Upper lobe of right lung (tissue), 1 donor: ENCODE measurements at regions not wholly inside any gene's neighbourhood (a gene's known extent, or its start where the extent isn't known, plus 50 kb on each side); places are given as distances from the start of the nearest gene placed in this dataset.
"Not testable (repeated sequence)": the region's sequence is repeated elsewhere in the genome, so short reads cannot be mapped to it uniquely, and the experiment has no call there.

Experiments
- ATAC-seq: fragments of 200-7000 bp; cut with Tn5 transposase; one replicate; pipeline ENCODE4 v1.9.1; 2020; ENCODE audit warnings: mild to moderate bottlenecking, moderate library complexity
- DNase-seq: peaks from one replicate; pipeline ENCODE4 v3.0.0-alpha.2; 2020
- H3K27ac ChIP-seq: fragments of 200-600 bp; one replicate; pipeline ENCODE4 v1.8.0; 2022
- H3K27me3 ChIP-seq: fragments of 200-600 bp; one replicate; pipeline ENCODE4 v1.8.0; 2022; ENCODE audit warnings: mild to moderate bottlenecking
- H3K36me3 ChIP-seq: fragments of 200-600 bp; one replicate; pipeline ENCODE4 v1.8.0; 2022
- H3K4me1 ChIP-seq: fragments of 200-600 bp; one replicate; pipeline ENCODE4 v1.8.0; 2022
- H3K4me3 ChIP-seq: fragments of 200-600 bp; one replicate; pipeline ENCODE4 v1.8.0; 2022; ENCODE audit warnings: mild to moderate bottlenecking
- H3K9me3 ChIP-seq: fragments of 200-600 bp; one replicate; pipeline ENCODE4 v1.8.0; 2022
- intact Hi-C: fragments of 100-400 bp; cut with DNase I; formaldehyde crosslinking; loops from one replicate; pipeline ENCODE4 v1.11.0; 2022
- TF ChIP-seq, protein P1 (sequence below): fragments of 200-600 bp; IDR thresholded peaks from one replicate; pipeline ENCODE4 v1.8.0; 2022; ENCODE audit warnings: antibody characterized with exemption
- donor health status: DM: no; HTN: yes; CAD: no; lungs with severe emphysema.

DNA sequence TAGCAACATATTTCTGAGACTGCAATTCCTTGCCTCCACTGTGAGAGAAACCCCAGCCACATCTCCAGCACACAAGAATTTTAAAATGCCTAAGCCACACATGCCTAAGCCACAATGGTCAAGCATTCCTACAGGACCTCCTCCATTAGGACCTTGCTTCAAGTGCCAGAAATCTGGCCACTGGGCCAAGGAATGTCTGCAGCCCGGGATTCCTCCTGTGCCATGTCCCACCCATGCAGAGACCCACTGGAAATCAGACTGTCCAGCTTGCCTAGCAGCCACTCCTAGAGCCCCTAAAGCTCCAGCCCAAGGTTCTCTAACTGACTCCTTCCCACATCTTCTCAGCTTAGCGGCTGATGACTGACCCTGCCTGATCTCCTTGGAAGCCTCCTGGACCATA is 117.5 kb downstream of the AHR start:
- intact Hi-C loops, result no loop called here
- TF ChIP-seq, protein P1, sequence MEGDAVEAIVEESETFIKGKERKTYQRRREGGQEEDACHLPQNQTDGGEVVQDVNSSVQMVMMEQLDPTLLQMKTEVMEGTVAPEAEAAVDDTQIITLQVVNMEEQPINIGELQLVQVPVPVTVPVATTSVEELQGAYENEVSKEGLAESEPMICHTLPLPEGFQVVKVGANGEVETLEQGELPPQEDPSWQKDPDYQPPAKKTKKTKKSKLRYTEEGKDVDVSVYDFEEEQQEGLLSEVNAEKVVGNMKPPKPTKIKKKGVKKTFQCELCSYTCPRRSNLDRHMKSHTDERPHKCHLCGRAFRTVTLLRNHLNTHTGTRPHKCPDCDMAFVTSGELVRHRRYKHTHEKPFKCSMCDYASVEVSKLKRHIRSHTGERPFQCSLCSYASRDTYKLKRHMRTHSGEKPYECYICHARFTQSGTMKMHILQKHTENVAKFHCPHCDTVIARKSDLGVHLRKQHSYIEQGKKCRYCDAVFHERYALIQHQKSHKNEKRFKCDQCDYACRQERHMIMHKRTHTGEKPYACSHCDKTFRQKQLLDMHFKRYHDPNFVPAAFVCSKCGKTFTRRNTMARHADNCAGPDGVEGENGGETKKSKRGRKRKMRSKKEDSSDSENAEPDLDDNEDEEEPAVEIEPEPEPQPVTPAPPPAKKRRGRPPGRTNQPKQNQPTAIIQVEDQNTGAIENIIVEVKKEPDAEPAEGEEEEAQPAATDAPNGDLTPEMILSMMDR, result no peak
- no peak overlapping the region for H3K27ac ChIP-seq

GRCh38 chr7:17420308-17421015 is 122.0 kb downstream of the AHR start:
- intact Hi-C loops, H3K27ac ChIP-seq, H3K9me3 ChIP-seq: not testable (repeated sequence)

More for the DNA sequence above, 117.5 kb downstream of the AHR start:
- Histone ChIP-seq H3K4me3 (no peak overlapping the region), H3K9me3 (no peaks in the 10 kb centered on the region), H3K27me3 (no peaks in the 10 kb centered on the region), H3K36me3 (no peaks in the 10 kb centered on the region), H3K4me1 (no peaks in the 10 kb centered on the region)
- no peak for ATAC-seq
- DNase-seq, result no peak

GRCh38 chr7:17421941-17422340 is 123.5 kb downstream of the AHR start:
- Histone ChIP-seq H3K4me1 (no peaks in the 10 kb centered on the region), H3K4me3 (no peak overlapping the region), H3K9me3 (no peaks in the 10 kb centered on the region), H3K36me3 (no peaks in the 10 kb centered on the region), H3K27ac (no peak overlapping the region), H3K27me3 (no peaks in the 10 kb centered on the region)
- TF ChIP-seq, protein P1, result no peak
- ATAC-seq (no peak), DNase-seq (no peak)
- intact Hi-C loops, result no loop called here

More at GRCh38 chr7:17420308-17421015, 122.0 kb downstream of the AHR start:
- not testable (repeated sequence) for H3K36me3 ChIP-seq, DNase-seq, H3K4me3 ChIP-seq, H3K4me1 ChIP-seq, H3K27me3 ChIP-seq, ATAC-seq

DNA sequence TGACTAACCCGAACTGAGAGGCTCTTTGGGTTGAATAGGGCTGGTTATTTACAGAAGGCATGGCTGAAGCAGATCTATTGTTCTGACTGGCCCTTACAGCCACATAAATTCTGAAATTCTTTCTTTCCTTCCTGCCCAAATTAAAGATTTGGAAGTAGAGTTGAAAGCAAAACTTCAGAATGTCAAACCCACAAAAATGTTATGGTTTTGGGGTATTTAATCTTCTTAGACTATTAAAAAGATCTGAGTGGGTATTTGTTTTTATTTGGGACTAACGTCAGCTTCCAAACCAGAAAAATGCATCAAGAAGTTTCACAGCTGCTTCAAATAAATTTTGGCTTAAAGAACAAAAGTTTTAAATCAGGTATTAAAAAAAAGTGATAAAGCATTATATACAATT is 124.5 kb downstream of the AHR start:
- Histone ChIP-seq H3K9me3 (no peaks in the 10 kb centered on the region), H3K4me1 (no peaks in the 10 kb centered on the region), H3K4me3 (no peak overlapping the region), H3K36me3 (no peaks in the 10 kb centered on the region), H3K27me3 (no peaks in the 10 kb centered on the region), H3K27ac (no peak overlapping the region)
- TF ChIP-seq, protein P1, result no peak
- intact Hi-C loops, result no loop called here
- ATAC-seq, result no peak
- DNase-seq, result no peak

DNA sequence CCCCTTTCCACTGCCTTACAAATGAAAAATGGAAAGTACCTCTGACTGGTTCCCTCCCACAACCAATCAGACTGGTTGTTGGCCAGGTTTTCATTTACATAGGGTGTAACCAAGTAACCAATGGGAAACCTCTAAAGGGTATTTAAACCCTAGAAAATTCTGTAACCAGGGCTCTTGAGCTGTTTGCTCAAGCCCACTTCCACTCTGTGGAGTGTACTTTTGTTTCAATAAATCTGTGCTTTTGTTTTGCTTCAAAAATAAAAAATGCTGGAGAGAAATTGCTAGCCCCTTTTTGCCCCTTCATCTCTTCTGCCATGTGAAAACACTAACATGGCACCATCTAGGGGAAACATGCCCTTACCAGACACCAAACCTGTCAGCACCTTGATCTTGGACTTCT is 129.5 kb downstream of the AHR start:
- TF ChIP-seq, protein P1, result no peak
- no peak for ATAC-seq

DNA sequence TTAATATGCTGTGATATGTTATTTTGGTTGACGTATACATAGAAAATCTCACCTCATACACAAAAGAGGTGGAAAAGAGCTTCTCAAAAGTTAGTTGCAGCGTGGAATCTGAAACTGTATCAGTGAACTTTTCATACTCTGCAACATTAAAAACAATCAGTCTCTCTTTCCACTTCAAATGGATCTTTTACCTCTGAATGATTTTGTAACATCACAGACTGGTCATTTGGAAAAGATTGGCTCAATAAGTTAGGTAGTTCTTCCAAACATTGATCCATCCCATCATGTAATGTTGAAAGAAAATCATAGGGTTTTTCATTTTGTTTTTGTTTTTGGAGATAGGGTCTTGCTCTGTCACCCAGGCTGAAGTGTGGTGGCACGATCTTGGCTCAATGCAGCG is 131.1 kb downstream of the AHR start:
- ATAC-seq (no peak), DNase-seq (no peak)
- intact Hi-C loops, result no loop called here
- Histone ChIP-seq H3K4me1 (no peaks in the 10 kb centered on the region), H3K27me3 (no peaks in the 10 kb centered on the region), H3K36me3 (no peaks in the 10 kb centered on the region), H3K27ac (no peak overlapping the region), H3K4me3 (no peak overlapping the region), H3K9me3 (no peaks in the 10 kb centered on the region)
- TF ChIP-seq, protein P1, result no peak

More for the DNA sequence above, 129.5 kb downstream of the AHR start:
- H3K4me3 ChIP-seq, result no peak overlapping the region
- intact Hi-C loops, result no loop called here
- no peaks in the 10 kb centered on the region for H3K4me1 ChIP-seq
- H3K9me3 ChIP-seq, result no peaks in the 10 kb centered on the region
- H3K27ac ChIP-seq, result no peak overlapping the region
- no peaks in the 10 kb centered on the region for H3K36me3 ChIP-seq
- no peaks in the 10 kb centered on the region for H3K27me3 ChIP-seq
- no peak for DNase-seq
